Astrocyte of the cerebellum (primary cell): ENCODE measurements at regions not wholly inside any gene's neighbourhood (a gene's known extent, or its start where the extent isn't known, plus 50 kb on each side); places are given as distances from the start of the nearest gene placed in this dataset.

Source experiments
- DNase-seq: peaks from one replicate; pipeline ENCODE4 v3.0.0-alpha.2; 2011; ENCODE audit warnings: low read depth
- H3K4me3 ChIP-seq: 2 replicates; pipeline ENCODE4 v1.5.1; 2011; ENCODE audit warnings: mild to moderate bottlenecking, low read depth, low read length, moderate library complexity
- in situ Hi-C: cut with HindIII; loops from 2 replicates; pipeline ENCODE4 v1.10.0; 2017; ENCODE audit warnings: low sequenced_read_pairs
- TF ChIP-seq, protein P1 (sequence below): IDR thresholded peaks from 2 replicates; pipeline ENCODE4 v1.5.1; 2012; ENCODE audit warnings: low read length, low read depth, moderate library complexity, mild to moderate bottlenecking; ENCODE audit errors: missing control alignments

DNA sequence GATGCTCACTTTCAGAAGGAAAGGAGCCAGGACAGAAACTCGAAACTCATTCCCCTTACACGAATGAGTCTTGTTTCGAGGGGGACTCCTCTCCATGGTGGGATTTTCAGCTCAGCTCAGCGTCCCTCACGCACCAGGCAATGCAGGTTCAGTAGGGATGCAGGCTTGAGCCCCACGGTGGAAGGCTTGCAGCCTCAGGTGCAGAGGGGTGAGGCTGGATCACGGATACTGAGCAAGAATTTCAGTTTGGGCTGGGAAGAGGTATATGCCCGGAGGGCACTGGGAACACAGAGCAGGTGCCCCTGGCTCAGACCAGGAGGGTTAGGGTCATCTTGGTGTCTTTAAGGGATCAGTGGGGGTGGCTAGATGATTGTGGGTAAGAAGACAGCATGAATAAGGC lies 344.9 kb upstream of the TNRC6C start:
- in situ Hi-C loops = no loop called here
- no peak for DNase-seq
- TF ChIP-seq, protein P1, sequence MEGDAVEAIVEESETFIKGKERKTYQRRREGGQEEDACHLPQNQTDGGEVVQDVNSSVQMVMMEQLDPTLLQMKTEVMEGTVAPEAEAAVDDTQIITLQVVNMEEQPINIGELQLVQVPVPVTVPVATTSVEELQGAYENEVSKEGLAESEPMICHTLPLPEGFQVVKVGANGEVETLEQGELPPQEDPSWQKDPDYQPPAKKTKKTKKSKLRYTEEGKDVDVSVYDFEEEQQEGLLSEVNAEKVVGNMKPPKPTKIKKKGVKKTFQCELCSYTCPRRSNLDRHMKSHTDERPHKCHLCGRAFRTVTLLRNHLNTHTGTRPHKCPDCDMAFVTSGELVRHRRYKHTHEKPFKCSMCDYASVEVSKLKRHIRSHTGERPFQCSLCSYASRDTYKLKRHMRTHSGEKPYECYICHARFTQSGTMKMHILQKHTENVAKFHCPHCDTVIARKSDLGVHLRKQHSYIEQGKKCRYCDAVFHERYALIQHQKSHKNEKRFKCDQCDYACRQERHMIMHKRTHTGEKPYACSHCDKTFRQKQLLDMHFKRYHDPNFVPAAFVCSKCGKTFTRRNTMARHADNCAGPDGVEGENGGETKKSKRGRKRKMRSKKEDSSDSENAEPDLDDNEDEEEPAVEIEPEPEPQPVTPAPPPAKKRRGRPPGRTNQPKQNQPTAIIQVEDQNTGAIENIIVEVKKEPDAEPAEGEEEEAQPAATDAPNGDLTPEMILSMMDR = no peak
- no peak overlapping the region for H3K4me3 ChIP-seq

DNA sequence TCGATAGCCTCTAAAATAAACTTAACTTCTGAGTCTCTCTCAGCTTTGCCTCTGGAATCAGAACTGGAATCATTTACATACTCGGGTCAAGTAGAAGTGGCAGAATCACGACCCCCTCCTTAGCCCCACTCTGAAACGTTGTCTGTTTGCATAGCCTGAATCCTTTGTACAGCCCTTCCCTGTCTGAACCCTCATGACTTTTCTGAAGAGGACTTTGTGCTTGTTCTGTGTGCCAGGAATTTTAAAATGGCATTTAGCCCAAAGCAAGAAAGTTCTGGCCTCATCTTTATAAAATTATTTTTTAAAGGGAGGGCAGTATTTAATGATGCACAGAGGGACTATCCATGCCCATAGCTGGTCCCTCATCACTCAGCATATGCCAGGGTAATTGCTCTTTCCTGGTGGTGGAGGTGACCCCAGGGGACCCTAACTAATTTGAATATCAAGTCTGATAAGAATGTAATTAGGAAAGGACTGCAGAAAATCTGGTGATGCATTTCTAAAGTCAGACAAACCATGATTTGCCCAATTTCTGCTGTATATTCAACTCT lies 342.7 kb upstream of the TNRC6C start:
- in situ Hi-C loops = no loop called here
- TF ChIP-seq, protein P1 = no peak
- no peak for DNase-seq
- no peak overlapping the region for H3K4me3 ChIP-seq

DNA sequence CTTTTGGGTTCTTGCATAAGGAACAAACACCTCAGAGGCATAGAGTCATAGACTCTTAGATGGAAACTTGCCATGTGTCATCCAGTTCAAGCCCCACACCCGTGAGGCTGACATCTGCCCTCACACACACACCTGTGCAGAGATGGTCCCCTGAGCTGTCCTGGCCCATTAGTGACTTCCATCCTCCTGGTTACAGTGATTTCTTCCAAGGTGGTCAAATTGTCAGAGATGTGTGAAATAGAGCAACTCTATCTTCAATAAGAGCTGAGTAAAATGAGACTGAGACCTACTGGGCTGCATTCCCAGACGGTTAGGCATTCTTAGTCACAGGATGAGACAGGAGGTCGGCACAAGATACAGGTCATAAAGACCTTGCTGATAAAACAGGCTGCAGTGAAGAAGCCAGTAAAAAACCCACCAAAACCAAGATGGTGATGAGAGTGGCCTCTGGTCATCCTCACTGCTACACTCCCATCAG lies 342.2 kb upstream of the TNRC6C start:
- no peak for DNase-seq
- H3K4me3 ChIP-seq = no peak overlapping the region
- in situ Hi-C loops = no loop called here
- TF ChIP-seq, protein P1 = no peak

DNA sequence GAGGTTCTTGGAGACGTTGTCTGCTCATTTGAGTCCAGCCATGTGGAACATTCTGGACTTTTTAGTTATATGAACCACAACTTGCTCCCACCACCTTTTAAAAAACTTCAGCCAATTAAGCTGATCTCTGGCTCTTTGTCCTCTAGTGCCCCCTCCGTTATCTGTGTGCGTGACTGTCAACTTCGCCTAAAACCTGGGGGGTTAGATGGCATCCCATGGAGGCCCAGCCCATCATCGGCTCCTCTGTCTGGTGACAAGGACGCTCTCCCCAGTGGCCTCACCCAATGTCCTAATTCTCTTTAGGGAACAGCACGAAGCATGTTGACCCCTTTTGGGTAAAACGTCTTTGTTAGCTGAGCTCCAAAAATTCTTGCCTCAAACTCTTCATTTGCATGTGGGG lies 341.0 kb upstream of the TNRC6C start:
- in situ Hi-C loops = no loop called here
- no peak overlapping the region for H3K4me3 ChIP-seq
- no peak for DNase-seq
- TF ChIP-seq, protein P1 = no peak

DNA sequence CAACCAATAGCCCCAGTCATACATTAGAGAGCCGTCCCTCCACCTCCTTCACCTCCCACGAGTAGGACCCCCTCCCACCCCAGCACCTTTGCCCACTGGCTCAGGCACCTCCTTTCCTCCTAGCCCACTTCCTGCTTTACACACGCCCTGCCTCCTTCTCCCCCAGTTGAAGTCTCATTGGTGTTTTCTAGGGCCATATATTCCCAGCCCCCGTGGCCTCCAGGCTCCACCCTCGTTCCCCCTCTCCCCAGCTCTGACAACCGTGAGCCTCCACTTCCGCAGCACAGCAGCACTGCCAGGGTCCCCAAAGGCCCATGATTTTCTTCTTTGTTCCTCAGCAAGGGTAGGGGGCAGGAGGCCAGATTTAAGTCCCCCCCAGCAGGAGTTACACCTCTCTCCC lies 340.3 kb upstream of the TNRC6C start:
- no peak for DNase-seq
- no peak overlapping the region for H3K4me3 ChIP-seq
- in situ Hi-C loops = no loop called here
- TF ChIP-seq, protein P1 = no peak

DNA sequence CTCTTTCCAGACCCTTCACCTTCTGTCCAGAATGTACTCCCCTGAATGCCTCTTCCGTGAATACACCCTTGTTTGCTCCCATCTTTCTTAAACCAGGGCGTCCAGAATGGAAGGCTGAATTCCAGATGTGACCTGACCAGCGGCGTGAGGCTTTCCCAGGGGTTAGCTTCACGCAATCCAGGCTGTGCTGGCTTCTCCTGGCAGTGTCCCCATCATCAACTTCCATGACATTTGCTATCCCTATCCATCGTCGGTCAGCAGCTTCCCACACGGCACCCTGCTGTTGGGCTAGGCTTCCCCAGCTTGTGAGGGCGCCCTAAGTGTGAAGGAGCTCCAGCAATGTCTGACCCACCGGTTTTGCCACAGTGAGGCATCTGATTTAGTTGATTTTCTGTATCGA lies 339.8 kb upstream of the TNRC6C start:
- no peak for DNase-seq
- TF ChIP-seq, protein P1 = no peak
- in situ Hi-C loops = no loop called here
- no peak overlapping the region for H3K4me3 ChIP-seq
